Activated CD4-positive, CD25-positive, alpha-beta regulatory T cell treated with anti-CD3 and anti-CD28 coated beads, Interleukin-2, amount 50 U/mL, for 16 hours (primary cell): ENCODE measurements at regions not wholly inside any gene's neighbourhood (a gene's known extent, or its start where the extent isn't known, plus 50 kb on each side); places are given as distances from the start of the nearest gene placed in this dataset.
"Not testable (repeated sequence)": the region's sequence is repeated elsewhere in the genome, so short reads cannot be mapped to it uniquely, and the experiment has no call there.

ENCODE experiments used
- DNase-seq: peaks from one replicate; pipeline ENCODE4 v3.0.0-alpha.2; 2020; ENCODE audit warnings: low read depth, low spot score

DNA sequence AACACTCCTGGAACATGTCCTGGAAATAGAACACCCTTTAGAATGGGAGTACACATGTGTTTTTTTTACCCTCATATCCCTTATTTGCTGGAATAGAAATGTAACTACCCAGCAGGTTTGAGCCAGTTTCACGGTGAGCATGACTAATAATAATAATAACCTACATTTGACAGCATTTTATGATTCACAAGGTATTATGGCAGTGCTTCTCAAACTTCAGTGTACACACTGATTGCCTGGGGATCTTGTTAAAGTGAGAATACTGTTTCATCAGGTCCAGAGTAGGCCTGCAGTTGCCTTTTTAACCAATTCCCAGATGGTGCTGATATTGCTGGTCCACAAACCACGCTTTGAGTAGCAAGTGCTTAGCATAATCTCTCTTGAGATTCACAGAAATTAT is 63.9 kb downstream of the NFKBIZ start:
- DNase-seq, result no peak

DNA sequence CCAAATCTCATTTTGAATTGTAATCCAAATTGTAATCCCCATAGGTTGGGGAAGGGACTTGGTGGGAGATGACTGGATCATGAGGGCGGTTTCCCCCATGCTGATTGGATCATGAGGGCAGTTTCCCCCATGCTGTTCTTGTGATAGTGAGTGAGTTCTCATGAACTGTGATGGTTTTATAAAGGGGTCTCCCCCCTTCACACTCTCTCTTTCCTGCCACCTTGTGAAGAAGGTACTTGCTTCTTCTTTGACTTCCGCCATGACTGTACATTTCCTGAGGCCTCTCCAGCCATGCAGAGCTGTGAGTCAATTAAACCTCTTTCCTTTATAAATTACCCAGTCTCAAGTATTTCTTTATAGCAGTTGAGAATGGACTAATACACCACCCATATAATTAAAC is 68.4 kb downstream of the NFKBIZ start:
- not testable (repeated sequence) for DNase-seq

DNA sequence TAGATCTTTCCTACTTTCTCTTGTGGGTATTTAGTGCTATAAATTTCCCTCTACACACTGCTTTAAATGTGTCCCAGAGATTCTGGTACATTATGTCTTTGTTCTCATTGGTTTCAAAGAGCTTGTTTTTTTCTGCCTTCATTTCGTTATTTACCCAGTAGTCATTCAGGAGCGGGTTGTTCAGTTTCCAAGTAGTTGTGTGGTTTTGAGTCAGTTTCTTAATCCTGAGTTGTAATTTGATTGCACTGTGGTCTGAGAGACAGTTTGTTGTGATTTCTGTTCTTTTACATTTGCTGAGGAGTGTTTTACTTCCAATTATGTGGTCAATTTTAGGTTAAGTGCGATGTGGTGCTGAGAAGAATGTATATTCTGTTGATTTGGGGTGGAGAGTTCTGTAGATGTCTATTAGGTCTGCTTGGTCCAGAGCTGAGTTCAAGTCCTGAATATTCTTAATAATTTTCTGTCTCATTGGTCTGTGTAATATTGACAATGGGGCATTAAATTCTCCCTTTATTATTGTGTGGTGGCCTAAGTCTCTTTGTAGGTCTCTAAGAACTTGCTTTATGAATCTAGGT is 72.9 kb downstream of the NFKBIZ start:
- DNase-seq, result not testable (repeated sequence)

DNA sequence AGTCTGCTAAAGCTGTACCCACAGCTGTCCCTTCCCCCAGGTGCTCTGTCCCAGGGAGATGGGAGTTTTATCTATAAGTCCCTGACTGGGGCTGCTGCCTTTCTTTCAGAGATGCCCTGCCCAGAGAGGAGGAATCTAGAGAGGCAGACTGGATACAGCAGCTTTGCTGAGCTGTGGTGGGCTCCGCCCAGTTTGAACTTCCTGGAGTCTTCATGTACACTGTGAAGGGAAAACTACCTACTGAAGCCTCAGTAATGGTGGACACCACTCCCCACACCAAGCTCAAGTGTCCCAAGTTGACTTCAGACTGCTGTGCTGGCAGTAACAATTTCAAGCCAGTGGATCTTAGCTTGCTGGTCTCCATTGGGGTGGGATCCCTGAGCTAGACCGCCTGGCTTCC is 75.3 kb downstream of the NFKBIZ start:
- not testable (repeated sequence) for DNase-seq

DNA sequence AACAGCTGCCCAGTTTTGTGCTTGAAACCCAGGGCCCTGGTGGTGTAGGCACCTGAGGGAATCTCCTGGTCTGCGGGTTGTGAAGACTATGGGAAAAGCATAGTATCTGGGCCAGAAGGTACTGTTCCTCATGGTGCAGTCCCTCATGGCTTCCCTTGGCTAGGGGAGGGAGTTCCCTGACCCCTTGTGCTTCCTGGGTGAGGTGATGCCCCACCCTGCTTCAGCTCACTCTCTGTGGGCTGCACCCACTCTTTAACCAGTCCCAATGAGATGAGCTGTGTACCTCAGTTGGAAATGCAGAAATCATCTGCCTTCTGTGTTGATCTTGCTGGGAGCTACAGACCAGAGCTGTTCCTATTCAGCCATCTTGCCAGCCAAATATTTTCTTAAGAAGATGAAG is 75.8 kb downstream of the NFKBIZ start:
- DNase-seq, result not testable (repeated sequence)

DNA sequence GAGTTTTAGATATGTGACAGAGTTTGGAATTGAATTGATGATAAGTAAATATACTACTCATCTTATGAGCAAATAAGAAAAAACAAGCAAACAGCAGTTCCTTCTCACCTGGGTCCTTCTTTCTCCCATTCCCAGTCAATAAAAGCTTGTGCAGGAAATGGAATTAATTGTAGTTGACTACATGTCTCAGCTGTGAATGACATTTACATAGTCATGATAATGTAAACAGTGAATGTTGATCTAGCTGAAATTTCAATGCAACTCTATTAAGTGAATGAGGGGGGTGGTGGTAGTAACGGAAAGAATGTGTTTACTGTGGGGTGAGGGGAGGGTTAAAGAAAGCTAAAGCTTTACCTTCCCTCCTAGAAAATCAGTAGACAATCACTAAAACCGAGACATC is 76.2 kb downstream of the NFKBIZ start:
- DNase-seq, result no peak

DNA sequence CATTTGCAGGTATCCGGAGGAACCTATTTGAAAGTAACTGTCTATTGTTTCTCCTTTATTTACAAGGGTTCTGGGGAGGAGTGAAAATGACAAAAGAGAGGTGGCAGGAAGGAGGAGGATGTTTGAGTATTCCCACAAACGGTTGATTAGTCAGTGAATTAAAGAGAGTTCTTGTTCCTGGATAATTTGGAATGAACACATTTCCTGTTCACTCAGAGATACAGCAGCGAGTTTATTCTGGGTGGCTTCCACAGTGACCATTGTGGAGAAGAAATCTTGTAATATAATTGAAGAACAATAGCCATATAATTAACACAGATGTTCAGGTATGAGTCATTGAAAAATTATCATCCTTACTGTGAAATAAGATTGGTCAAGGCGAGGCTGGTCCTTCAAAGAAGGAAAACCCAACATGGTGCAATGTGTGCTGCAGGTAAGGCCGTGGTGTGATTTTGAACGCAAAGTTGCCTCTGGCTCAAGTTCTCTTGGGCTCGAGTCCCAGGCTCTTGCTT is 77.3 kb downstream of the NFKBIZ start:
- no peak for DNase-seq

DNA sequence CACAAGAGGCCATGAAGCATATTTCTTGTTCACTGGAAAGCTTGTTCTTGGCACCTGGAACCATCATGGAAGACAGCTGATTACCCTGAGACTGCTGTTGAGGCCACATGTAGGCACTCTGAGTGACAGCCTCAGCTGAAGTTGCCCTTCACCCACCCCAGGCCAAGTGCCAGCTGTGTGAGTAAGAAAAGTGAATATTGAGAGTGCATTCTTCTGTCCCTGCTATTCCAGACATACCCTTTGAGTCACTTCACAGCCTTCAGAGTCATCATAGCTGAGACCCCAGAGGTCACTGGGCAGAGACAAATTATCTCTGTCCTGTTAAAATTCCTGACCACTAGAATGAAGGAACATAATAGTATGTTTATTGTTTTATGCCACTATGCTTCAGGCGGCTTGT is 79.6 kb downstream of the NFKBIZ start:
- no peak for DNase-seq

DNA sequence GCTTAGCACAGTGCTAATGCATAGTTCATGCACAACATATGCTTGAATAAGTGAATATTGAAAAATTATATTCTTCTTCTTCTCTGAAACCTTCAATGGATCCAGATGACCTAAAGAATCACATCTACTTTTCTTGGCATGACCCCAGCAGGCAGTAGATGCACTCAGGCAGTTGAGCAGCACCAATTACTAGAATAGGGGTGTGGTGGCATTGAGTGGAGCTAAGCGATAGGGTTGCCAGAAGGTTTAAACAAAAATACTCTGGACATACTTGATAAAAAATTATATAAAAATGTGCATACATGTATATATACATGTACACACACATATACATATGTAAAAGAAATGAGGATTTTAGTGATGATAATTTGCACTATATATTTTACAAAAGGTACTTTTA is 81.8 kb downstream of the NFKBIZ start:
- DNase-seq, result no peak

DNA sequence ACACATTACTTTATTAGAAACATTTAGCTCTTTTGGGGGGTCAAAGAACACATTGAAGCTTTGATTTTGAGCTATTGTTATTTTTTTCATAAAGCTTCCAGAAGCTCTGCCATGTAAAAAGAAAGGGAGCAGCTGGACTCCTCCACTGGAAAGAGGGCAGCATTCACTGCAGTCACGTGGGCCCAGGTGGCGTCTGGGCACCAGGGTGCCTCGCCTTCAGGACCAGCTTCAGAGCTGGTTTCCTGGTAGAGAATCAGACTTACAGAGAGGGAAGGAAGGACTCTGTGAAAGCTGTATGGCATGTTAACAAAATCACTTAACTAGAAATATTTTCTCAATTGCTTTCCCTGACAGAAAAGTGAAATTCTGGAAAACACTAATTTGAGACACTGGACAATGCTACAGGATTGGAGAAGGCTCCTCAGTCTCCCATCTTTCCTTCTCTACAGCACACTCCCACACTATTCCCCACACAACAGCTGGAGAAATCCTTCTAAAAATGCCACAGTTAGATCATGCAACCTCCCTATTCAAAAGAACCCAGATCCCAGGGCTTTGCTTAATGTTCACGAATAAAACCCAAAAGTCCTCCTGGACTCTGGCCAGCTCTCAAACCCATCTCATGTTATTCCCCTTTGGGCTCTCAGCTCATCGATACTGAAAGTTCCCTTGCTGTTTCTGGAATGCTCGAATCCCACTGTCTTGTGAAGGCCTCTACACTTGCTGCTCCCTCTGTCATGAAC is 83.2 kb downstream of the NFKBIZ start:
- no peak for DNase-seq

DNA sequence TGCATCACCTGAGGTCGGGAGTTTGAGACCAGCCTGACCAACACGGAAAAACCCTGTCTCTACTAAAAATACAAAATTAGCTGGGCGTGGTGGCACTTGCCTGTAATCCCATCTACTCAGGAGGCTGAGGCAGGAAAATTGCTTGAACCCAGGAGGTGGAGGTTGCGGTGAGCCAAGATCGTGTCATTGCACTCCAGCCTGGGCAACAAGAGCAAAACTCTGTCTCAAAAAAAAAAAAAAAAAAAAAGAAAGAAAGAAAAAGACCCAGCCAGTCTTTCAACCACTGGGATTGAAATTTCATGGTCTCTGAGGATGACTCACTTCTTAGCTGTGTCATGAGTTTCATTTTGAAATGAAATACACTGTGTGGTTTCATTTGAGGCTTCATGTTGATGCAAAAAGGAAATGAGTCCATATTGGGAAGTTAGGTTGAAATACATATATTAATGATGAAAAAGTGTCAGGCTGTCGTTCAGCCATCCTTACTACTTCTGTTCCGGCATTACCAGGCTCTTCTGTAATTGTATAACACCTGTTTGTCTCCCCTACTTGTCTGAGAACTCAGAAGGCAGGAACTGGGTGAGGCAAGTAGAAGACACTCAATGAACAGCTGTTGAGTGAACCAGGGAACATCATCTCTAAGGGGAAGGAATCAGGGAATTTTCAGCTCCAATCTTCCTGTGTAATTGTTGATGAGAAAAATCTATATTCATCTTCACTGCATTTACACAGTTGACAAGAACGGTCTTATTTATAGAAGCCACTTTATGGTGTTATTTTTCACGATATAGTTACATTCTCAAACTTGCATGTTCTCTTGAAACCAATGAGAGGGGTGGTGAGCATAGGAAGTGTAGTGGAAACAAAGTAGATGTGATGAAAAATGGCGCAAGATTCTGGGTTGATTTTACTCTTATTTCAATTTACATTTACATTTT is 87.4 kb downstream of the NFKBIZ start:
- no peak for DNase-seq

DNA sequence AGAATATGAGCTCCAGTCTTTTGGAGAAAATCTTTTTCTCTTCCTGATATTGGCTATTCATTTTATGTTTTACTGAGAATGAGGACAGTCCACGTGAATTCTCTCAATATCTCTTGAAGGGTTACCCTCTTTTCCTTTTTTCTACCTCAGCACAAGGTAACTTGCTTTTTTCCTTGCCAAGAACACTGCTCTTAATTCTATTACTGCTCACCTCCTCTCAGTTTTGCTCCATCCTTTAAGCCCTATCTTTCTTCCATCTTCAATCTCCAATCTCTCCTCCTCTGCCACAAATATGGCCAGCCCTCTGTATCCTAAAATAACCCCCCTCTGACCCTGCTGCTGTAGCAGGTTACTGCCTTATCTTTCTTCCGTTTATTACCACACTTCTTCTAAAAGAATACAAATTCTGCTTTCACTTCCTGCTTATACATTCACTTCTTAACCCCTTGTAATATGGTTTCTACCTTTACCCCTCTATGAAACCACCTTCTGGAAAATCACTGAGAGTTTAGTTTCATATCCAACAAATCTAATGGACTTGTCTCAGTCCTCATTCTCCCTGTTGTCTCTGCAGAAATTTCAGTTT is 89.0 kb downstream of the NFKBIZ start:
- DNase-seq, result no peak

DNA sequence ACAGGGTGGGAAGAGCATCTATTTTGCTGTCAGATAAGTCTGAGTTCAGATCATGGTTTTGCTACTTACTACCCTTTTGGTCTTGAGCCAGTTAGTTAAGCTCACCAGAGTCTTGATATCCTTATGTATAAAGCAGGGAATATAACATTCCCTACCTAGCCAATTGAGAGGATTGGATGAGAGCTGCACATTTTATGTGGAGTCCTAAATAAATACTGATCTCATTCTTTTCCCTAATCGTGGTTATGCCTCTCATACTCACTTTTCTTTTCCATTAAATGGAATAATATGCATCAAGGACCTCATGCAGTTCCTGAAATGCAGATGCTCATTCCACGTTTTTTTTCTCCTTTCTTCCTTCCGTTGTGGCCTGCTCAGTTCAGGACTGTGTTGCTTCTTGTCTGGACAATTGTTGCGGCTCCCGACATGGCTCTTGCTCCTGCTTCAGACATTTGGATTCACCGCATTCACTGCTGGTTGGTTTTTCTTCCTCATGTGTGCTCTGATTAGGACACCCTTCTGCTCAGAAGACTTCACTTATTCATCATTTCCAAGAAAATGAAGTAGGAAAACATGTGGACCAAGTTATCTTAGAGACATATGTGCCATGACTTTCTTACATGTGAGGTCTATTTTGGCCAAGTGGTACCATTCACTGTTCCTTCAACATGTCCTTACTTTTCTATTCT is 90.2 kb downstream of the NFKBIZ start:
- DNase-seq, result no peak

DNA sequence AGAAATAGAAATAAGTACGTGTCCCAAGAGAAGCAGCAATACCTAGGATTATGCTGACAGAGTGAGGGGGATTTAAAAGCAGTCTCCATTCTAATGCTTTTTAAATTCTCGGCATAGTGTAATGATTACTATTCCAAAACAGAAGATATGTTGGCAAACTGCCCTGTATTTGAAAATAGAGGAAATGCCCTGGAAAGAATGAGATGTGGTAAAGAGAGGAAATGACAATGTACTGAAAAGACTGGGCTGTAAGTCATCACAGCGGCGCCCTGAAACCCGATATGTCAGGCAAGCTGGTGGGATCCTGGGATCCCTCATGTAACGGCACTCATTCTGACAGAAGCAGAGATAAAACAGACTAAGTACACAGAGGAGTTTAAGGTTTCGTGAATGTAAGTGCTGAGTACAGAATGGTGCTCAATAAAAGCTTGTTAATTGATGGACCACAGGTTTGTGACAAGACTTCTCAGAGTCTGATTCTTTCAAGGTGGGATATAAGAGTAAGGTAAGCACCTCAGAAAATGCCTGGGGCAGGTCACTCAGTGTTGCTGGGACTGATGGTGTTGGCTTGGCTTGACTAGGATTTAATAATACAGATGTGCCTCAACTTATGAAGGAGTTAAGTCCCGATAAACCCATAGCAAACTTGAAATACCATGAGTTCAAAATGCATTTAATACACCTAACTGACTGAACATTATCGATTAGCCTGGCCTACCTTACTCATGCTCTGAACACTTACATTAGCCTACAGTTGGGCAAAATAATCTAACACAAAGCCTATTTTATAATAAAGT is 91.4 kb downstream of the NFKBIZ start:
- DNase-seq, result no peak

DNA sequence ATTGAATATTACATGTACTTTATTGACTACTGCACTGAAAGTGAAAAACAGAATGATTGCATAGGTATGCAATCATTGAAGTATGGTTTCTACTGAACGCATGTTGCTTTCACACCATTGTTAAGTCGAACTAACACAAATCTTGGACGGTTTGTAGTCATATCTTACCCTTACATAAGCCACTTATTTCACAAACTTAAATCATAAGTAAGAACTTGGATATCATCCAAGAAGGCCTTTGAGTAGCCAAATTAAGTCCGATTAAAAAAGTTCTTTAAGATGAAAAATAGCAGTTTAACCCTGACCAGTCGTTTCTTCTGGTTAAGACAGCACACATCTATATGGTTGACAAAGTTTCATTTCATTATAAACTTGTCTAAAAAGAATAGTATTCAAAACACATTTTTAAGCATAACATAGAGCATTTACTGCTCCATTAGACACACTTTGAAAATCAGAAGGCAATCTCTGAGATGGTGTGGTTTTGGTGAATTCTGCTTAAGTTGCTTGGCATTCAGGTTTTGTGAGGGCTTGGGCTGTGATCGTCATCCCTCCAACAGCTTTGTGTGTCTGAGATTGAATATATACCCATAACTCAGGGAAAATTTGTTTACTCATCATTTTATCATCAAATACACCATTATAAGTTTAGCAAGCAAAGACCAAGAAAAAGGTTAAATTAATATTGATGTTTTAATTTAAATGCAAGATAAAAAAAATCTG is 92.2 kb downstream of the NFKBIZ start:
- DNase-seq, result no peak

DNA sequence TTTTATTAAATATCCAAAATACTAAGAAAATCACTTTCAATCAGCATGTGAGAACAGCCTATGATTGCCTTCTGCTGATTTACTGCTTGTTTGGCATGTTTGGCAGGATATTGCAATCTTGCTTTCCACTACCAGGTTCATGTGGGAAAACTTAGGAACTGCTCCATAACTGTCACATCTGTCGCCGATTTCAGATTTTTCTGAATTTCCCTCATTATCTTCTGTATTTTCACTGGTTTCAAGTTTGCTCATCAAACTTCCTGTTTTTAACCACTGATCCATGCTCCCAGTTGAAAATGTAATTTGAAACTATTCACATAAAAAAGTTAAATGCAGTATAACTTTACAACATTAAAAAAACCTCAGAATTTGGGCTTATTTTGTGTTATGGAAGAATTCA is 93.0 kb downstream of the NFKBIZ start:
- no peak for DNase-seq

DNA sequence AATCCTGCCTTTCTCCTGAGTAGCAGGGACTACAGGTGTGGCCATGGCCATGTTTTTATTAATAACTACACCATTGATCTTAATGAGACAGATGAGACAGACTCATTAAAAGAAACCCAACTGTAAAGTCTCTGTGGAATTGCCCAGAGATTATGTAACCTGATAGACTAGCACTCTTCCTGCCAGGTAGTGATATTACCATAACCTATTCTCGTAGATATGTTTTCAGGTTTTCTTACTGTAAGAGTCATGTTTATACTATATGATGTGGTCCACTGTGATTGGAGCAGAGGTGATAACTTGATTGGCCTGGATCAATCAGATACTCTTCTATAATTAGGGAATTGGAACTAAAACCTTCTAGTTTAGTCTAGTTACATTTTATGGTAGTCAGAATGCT is 93.7 kb downstream of the NFKBIZ start:
- no peak for DNase-seq

DNA sequence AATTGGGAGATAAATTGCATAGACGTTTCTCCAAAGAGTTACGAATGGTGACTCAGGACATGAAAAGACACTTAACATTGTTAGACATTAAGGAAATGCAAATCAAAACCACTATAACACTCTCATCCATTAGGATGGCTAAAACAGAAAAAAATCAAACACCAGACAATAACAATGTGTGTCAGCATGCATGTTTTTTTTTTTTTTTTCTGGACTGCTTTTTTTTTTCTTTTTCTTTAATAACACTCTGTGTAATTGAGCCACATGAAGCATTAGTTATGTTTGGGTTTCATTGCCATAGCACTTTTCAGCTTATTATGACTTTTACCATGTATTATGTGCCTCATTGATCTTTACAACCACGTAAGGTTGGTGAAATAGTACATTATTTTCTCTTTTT is 95.0 kb downstream of the NFKBIZ start:
- no peak for DNase-seq

DNA sequence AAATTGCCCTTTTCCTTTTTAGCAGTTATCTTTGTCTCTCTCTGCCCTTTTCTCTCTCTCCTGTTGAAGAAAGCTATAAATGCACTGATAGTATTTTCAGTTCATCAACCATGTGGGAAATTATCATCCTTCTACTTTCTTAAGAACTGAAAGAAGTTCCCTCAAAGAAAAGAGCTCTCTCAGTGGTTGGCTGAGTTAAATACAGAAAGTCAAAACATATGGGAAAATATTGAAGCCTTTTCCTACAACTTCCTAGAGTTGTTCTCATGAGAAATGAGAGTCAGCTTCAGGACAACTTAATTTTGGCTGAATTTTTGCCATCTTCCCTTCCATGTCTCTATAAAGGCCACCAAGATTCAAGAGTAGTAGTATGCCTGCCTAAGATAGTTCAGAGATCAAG is 96.7 kb downstream of the NFKBIZ start:
- no peak for DNase-seq

DNA sequence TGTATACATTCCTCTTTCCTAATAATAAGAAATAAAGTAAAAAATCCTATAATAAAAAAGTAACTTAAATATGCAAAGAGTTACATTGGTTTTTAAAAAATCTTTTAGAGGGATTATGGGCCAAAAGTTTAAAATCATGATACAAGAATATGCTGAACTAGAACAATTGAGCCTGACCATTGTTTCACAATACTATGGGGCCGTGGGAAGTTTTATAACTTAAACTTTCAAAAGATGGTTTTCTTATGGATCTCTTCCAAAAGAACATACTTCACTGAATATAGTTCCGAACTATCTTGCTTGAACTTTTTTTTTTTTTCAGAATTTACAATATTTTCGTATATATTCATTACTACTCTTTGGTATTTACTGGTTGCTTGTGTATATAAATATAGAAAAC is 97.6 kb downstream of the NFKBIZ start:
- no peak for DNase-seq
